ENCODE measurements at regions not wholly inside any gene's neighbourhood (a gene's known extent, or its start where the extent isn't known, plus 50 kb on each side); places are given as distances from the start of the nearest gene placed in this dataset.
"Not testable (repeated sequence)": the region's sequence is repeated elsewhere in the genome, so short reads cannot be mapped to it uniquely, and the experiment has no call there.

GRCh38 chr3:106482451-106482850 is 613.6 kb upstream of the CBLB start:
- Histone ChIP-seq H3K27me3 (ENCODE audit: control insufficient read depth, insufficient read depth, low read length) (no peaks in the 10 kb centered on the region), H3K4me1 (ENCODE audit: control insufficient read depth, insufficient read depth, low read length, poor library complexity, severe bottlenecking) (no peaks in the 10 kb centered on the region), H3K9me3 (ENCODE audit: control insufficient read depth in 2 of 2, low read length in 2 of 2) (peaks cover 3 to 10% of the 10 kb centered on the region in 2 experiments), H3K4me3 (ENCODE audit: low read depth, low read length) (no peak overlapping the region), H3K27ac (ENCODE audit: insufficient read depth, low read length, poor library complexity, severe bottlenecking) (no peak overlapping the region), H3K36me3 (ENCODE audit: control insufficient read depth, insufficient read depth, low read length) (no peaks in the 10 kb centered on the region)
- H3K4me1 Mint-ChIP-seq: no peaks in the 10 kb centered on the region
- H3K27ac Mint-ChIP-seq: no peak overlapping the region
- H3K36me3 Mint-ChIP-seq: peaks cover 10% of the 10 kb centered on the region
- peaks cover 0 to 21% (median 6%) of the 10 kb centered on the region in 7 donors for H3K9me3 Mint-ChIP-seq
- no peak for DNase-seq
- H3K4me3 Mint-ChIP-seq: no peak overlapping the region
- H3K27me3 Mint-ChIP-seq: peaks cover 6% of the 10 kb centered on the region
- no peak for ATAC-seq (ENCODE audit: low read depth in 2 of 2)

GRCh38 chr3:106485217-106485616 is 616.4 kb upstream of the CBLB start:
- DNase-seq (no peak), ATAC-seq (ENCODE audit: low read depth in 2 of 2) (no peak)
- Mint-ChIP-seq H3K27ac (no peak overlapping the region), H3K27me3 (peaks cover 6% of the 10 kb centered on the region), H3K4me1 (no peaks in the 10 kb centered on the region), H3K9me3 (peaks cover 0 to 7% (median 2%) of the 10 kb centered on the region in 7 donors), H3K4me3 (no peak overlapping the region), H3K36me3 (no peaks in the 10 kb centered on the region)
- H3K27me3 ChIP-seq (ENCODE audit: control insufficient read depth, insufficient read depth, low read length): no peaks in the 10 kb centered on the region
- no peak overlapping the region for H3K4me3 ChIP-seq (ENCODE audit: low read depth, low read length)
- no peaks in the 10 kb centered on the region for H3K9me3 ChIP-seq (ENCODE audit: control insufficient read depth in 2 of 2, low read length in 2 of 2)
- no peak overlapping the region for H3K27ac ChIP-seq (ENCODE audit: insufficient read depth, low read length, poor library complexity, severe bottlenecking)
- no peaks in the 10 kb centered on the region for H3K36me3 ChIP-seq (ENCODE audit: control insufficient read depth, insufficient read depth, low read length)
- no peaks in the 10 kb centered on the region for H3K4me1 ChIP-seq (ENCODE audit: control insufficient read depth, insufficient read depth, low read length, poor library complexity, severe bottlenecking)

- Mint-ChIP-seq H3K4me1 (no peaks in the 10 kb centered on the region), H3K27ac (no peak overlapping the region), H3K36me3 (no peaks in the 10 kb centered on the region), H3K9me3 (peaks cover 0 to 5% (median 2%) of the 10 kb centered on the region in 7 donors), H3K27me3 (peaks cover 6% of the 10 kb centered on the region), H3K4me3 (no peak overlapping the region)
- ATAC-seq (ENCODE audit: low read depth in 2 of 2) (no peak), DNase-seq (no peak)
- H3K9me3 ChIP-seq (ENCODE audit: control insufficient read depth in 2 of 2, low read length in 2 of 2): no peaks in the 10 kb centered on the region
- no peak overlapping the region for H3K27ac ChIP-seq (ENCODE audit: insufficient read depth, low read length, poor library complexity, severe bottlenecking)
- no peak overlapping the region for H3K4me3 ChIP-seq (ENCODE audit: low read depth, low read length)
- no peaks in the 10 kb centered on the region for H3K36me3 ChIP-seq (ENCODE audit: control insufficient read depth, insufficient read depth, low read length)
- H3K27me3 ChIP-seq (ENCODE audit: control insufficient read depth, insufficient read depth, low read length): no peaks in the 10 kb centered on the region
- H3K4me1 ChIP-seq (ENCODE audit: control insufficient read depth, insufficient read depth, low read length, poor library complexity, severe bottlenecking): no peaks in the 10 kb centered on the region
Measured at GRCh38 chr3:106485802-106486201, 617.0 kb upstream of the CBLB start.

GRCh38 chr3:106486945-106487639 is 618.3 kb upstream of the CBLB start:
- not testable (repeated sequence) for H3K27me3 Mint-ChIP-seq; H3K36me3 ChIP-seq (ENCODE audit: control insufficient read depth, insufficient read depth, low read length); H3K36me3 Mint-ChIP-seq; H3K27ac Mint-ChIP-seq; H3K9me3 ChIP-seq (ENCODE audit: control insufficient read depth in 2 of 2, low read length in 2 of 2); ATAC-seq (ENCODE audit: low read depth in 2 of 2); DNase-seq; H3K9me3 Mint-ChIP-seq; H3K4me1 Mint-ChIP-seq; H3K27me3 ChIP-seq (ENCODE audit: control insufficient read depth, insufficient read depth, low read length); H3K27ac ChIP-seq (ENCODE audit: insufficient read depth, low read length, poor library complexity, severe bottlenecking); H3K4me1 ChIP-seq (ENCODE audit: control insufficient read depth, insufficient read depth, low read length, poor library complexity, severe bottlenecking); H3K4me3 ChIP-seq (ENCODE audit: low read depth, low read length)
- H3K4me3 Mint-ChIP-seq: peak overlapping the region in 1 of 4 donors; percentile 0

GRCh38 chr3:106488331-106488730 is 619.5 kb upstream of the CBLB start:
- Histone ChIP-seq H3K27ac (ENCODE audit: insufficient read depth, low read length, poor library complexity, severe bottlenecking) (no peak overlapping the region), H3K36me3 (ENCODE audit: control insufficient read depth, insufficient read depth, low read length) (no peaks in the 10 kb centered on the region), H3K27me3 (ENCODE audit: control insufficient read depth, insufficient read depth, low read length) (no peaks in the 10 kb centered on the region), H3K9me3 (ENCODE audit: control insufficient read depth in 2 of 2, low read length in 2 of 2) (no peaks in the 10 kb centered on the region), H3K4me3 (ENCODE audit: low read depth, low read length) (no peak overlapping the region), H3K4me1 (ENCODE audit: control insufficient read depth, insufficient read depth, low read length, poor library complexity, severe bottlenecking) (no peaks in the 10 kb centered on the region)
- H3K27me3 Mint-ChIP-seq: peaks cover 6% of the 10 kb centered on the region
- no peak for ATAC-seq (ENCODE audit: low read depth in 2 of 2)
- no peak for DNase-seq
- H3K4me1 Mint-ChIP-seq: no peaks in the 10 kb centered on the region
- H3K4me3 Mint-ChIP-seq: no peak overlapping the region
- no peak overlapping the region for H3K27ac Mint-ChIP-seq
- peaks cover 0 to 3% (median 0%) of the 10 kb centered on the region in 7 donors for H3K9me3 Mint-ChIP-seq
- H3K36me3 Mint-ChIP-seq: no peaks in the 10 kb centered on the region

- Histone ChIP-seq H3K27me3 (ENCODE audit: control insufficient read depth, insufficient read depth, low read length) (no peaks in the 10 kb centered on the region), H3K9me3 (ENCODE audit: control insufficient read depth in 2 of 2, low read length in 2 of 2) (no peaks in the 10 kb centered on the region), H3K4me1 (ENCODE audit: control insufficient read depth, insufficient read depth, low read length, poor library complexity, severe bottlenecking) (no peaks in the 10 kb centered on the region), H3K36me3 (ENCODE audit: control insufficient read depth, insufficient read depth, low read length) (no peaks in the 10 kb centered on the region), H3K4me3 (ENCODE audit: low read depth, low read length) (no peak overlapping the region), H3K27ac (ENCODE audit: insufficient read depth, low read length, poor library complexity, severe bottlenecking) (no peak overlapping the region)
- ATAC-seq (ENCODE audit: low read depth in 2 of 2) (no peak), DNase-seq (no peak)
- no peaks in the 10 kb centered on the region for H3K36me3 Mint-ChIP-seq
- no peak overlapping the region for H3K4me3 Mint-ChIP-seq
- peaks cover 0 to 3% (median 0%) of the 10 kb centered on the region in 7 donors for H3K9me3 Mint-ChIP-seq
- no peaks in the 10 kb centered on the region for H3K4me1 Mint-ChIP-seq
- H3K27ac Mint-ChIP-seq: no peak overlapping the region
- no peaks in the 10 kb centered on the region for H3K27me3 Mint-ChIP-seq
Measured at GRCh38 chr3:106491796-106492195, 623.0 kb upstream of the CBLB start.

GRCh38 chr3:106508331-106508893 is 639.6 kb upstream of the CBLB start:
- Histone ChIP-seq H3K9me3 (ENCODE audit: control insufficient read depth in 2 of 2, low read length in 2 of 2) (no peaks in the 10 kb centered on the region), H3K4me3 (ENCODE audit: low read depth, low read length) (no peak overlapping the region), H3K36me3 (ENCODE audit: control insufficient read depth, insufficient read depth, low read length) (no peaks in the 10 kb centered on the region), H3K27me3 (ENCODE audit: control insufficient read depth, insufficient read depth, low read length) (no peaks in the 10 kb centered on the region), H3K4me1 (ENCODE audit: control insufficient read depth, insufficient read depth, low read length, poor library complexity, severe bottlenecking) (no peaks in the 10 kb centered on the region), H3K27ac (ENCODE audit: insufficient read depth, low read length, poor library complexity, severe bottlenecking) (no peak overlapping the region)
- ATAC-seq (ENCODE audit: low read depth in 2 of 2) (no peak), DNase-seq (no peak)
- Mint-ChIP-seq H3K9me3 (peaks cover 0 to 2% (median 0%) of the 10 kb centered on the region in 7 donors), H3K4me1 (peaks cover 0 to 4% (median 1%) of the 10 kb centered on the region in 4 donors), H3K36me3 (no peaks in the 10 kb centered on the region), H3K4me3 (no peak overlapping the region), H3K27ac (peak overlapping the region in 1 of 3 donors; percentile 42), H3K27me3 (no peaks in the 10 kb centered on the region)

GRCh38 chr3:106510206-106510605 is 641.4 kb upstream of the CBLB start:
- no peaks in the 10 kb centered on the region for H3K36me3 Mint-ChIP-seq
- no peak overlapping the region for H3K4me3 ChIP-seq (ENCODE audit: low read depth, low read length)
- H3K4me3 Mint-ChIP-seq: no peak overlapping the region
- peaks cover 0 to 4% (median 1%) of the 10 kb centered on the region in 4 donors for H3K4me1 Mint-ChIP-seq
- H3K27ac Mint-ChIP-seq: no peak overlapping the region
- no peaks in the 10 kb centered on the region for H3K36me3 ChIP-seq (ENCODE audit: control insufficient read depth, insufficient read depth, low read length)
- no peaks in the 10 kb centered on the region for H3K27me3 Mint-ChIP-seq
- H3K9me3 ChIP-seq (ENCODE audit: control insufficient read depth in 2 of 2, low read length in 2 of 2): no peaks in the 10 kb centered on the region
- H3K27ac ChIP-seq (ENCODE audit: insufficient read depth, low read length, poor library complexity, severe bottlenecking): no peak overlapping the region
- H3K9me3 Mint-ChIP-seq: peaks cover 0 to 2% (median 0%) of the 10 kb centered on the region in 7 donors
- no peaks in the 10 kb centered on the region for H3K4me1 ChIP-seq (ENCODE audit: control insufficient read depth, insufficient read depth, low read length, poor library complexity, severe bottlenecking)
- no peak for DNase-seq
- H3K27me3 ChIP-seq (ENCODE audit: control insufficient read depth, insufficient read depth, low read length): no peaks in the 10 kb centered on the region
- ATAC-seq (ENCODE audit: low read depth in 2 of 2): no peak
